ENCODE measurements at regions not wholly inside any gene's neighbourhood (a gene's known extent, or its start where the extent isn't known, plus 50 kb on each side); places are given as distances from the start of the nearest gene placed in this dataset.
A peak's percentile ranks its signal among the peaks of the same experiment; 100 is the strongest.

DNA sequence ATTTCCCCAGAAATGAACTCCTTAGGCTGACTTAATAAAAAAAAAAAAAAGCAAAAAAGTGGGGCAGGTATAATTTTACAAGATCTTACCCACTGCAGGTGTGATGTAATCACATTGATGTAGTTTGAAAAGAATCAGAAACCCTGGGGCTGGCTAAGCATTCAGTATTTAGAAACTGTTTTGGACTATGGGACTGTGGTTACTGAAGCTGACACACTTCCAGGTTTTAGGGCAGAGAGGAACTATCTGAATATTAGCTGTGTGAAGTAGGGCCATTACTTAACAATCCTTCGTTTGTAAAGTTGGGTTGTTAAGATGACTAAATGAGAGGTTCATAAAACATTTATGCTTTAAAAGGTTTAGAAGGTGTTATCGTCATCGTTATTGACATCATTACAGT is 165.3 kb downstream of the FASLG start (continued):
- TF ChIP-seq RFX5 (IDR thresholded peaks at IDR 0.05; ENCODE audit: low read depth, low read length) (no peak), POLR2A (IDR thresholded peaks at IDR 0.05; ENCODE audit: low read depth, low read length) (no peak)
- TF ChIP-seq, protein P1, sequence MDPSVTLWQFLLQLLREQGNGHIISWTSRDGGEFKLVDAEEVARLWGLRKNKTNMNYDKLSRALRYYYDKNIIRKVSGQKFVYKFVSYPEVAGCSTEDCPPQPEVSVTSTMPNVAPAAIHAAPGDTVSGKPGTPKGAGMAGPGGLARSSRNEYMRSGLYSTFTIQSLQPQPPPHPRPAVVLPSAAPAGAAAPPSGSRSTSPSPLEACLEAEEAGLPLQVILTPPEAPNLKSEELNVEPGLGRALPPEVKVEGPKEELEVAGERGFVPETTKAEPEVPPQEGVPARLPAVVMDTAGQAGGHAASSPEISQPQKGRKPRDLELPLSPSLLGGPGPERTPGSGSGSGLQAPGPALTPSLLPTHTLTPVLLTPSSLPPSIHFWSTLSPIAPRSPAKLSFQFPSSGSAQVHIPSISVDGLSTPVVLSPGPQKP (IDR thresholded peaks at IDR 0.05; ENCODE audit: borderline replicate concordance, low read depth, low read length): no peak

DNA sequence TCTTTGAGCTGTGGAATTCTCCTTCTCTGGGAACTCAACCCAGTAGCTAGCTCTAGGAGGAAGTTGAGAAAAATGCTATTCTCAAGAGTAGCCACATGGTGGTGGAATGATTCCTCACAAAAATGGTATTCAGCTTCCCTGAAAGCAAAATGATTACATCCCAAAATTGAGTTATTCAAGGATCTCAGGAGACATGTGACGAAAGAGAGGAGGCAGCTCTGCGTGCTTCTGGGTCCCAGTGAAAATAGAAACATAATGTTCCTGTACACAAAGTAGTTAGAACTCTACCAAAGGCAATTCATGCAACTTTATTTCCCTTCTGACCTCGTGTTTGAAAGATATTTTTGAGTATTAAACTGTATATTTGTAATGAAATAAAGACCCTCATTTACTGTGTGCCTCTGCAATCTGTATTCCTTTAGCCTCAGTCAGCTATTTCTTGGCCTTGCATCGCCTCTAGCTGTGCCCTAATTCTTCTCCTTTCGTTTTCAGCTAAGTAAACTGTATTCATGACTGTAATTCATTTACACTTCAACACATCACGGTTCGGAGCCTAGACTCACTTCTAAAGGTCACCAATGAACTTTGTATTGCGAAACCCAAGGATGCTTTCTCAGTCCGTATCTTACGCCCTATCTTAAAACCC is 167.3 kb downstream of the FASLG start:
- no TSS peak for BruUV-seq (replicated peaks)
- Histone ChIP-seq H3K79me1 (ENCODE audit: low read depth in 1 of 2, low read length in 2 of 2) (peaks cover 0 to 3% of the 10 kb centered on the region in 2 experiments; a peak in 1 of 4 replicates), H4K5ac (ENCODE audit: low read depth, low read length) (peak overlapping the region; percentile 63; the same call in 1 of the 2 replicates), H3K4ac (ENCODE audit: low read depth, low read length) (peak overlapping the region; percentile 93), H3K56ac (ENCODE audit: extremely low read depth, insufficient read depth, low read length) (peak overlapping the region; percentile 57; the same call in 1 of the 2 replicates), H4K8ac (ENCODE audit: low read depth in 2 of 2, low read length in 2 of 2) (peak overlapping the region; percentile 77 to 94), H4K91ac (ENCODE audit: insufficient read depth, low read depth, low read length) (peak overlapping the region; percentile 88), H3K4me1 (ENCODE audit: control insufficient read depth, insufficient read depth, low read length) (peaks cover 11% of the 10 kb centered on the region), H4K20me1 (ENCODE audit: insufficient read depth, low read length) (no peaks in the 10 kb centered on the region), H2BK5ac (ENCODE audit: low read depth, low read length, poor library complexity, severe bottlenecking) (peak overlapping the region; percentile 94), H2BK20ac (ENCODE audit: low read depth, low read length) (peak overlapping the region; percentile 92), H3K18ac (ENCODE audit: low read depth, low read length) (peak overlapping the region; percentile 91), H3K36me3 (ENCODE audit: control insufficient read depth, insufficient read depth, low read length) (no peaks in the 10 kb centered on the region), H3K9ac (ENCODE audit: low read depth, low read length) (peak overlapping the region; percentile 54; the same call in 1 of the 2 replicates), H2AFZ (replicated peaks; ENCODE audit: low read length, poor library complexity) (no peak overlapping the region), H3K9me1 (ENCODE audit: insufficient read depth, low read length) (peaks cover 12% of the 10 kb centered on the region), H3K27ac (ENCODE audit: insufficient read depth, low read length) (peak overlapping the region; percentile 76), H3K9me3 (ENCODE audit: control insufficient read depth, insufficient read depth, low read length) (no peaks in the 10 kb centered on the region; the same call in 1 of the 2 replicates), H3K27me3 (ENCODE audit: control insufficient read depth, insufficient read depth, low read length) (no peaks in the 10 kb centered on the region), H3K23ac (ENCODE audit: low read depth, low read length) (peak overlapping the region; percentile 78; the same call in 1 of the 2 replicates), H2BK120ac (ENCODE audit: low read depth, low read length) (peak overlapping the region; percentile 93), H3K14ac (replicated peaks; ENCODE audit: low read depth, low read length) (peak overlapping the region; percentile 93), H3K4me3 (ENCODE audit: insufficient read depth, low read depth, low read length) (no peak overlapping the region), H3K4me2 (ENCODE audit: low read depth, low read length) (peak overlapping the region; percentile 32; the same call in 1 of the 2 replicates), H2BK15ac (ENCODE audit: low read depth, low read length) (peak overlapping the region; percentile 71; the same call in 2 of the 3 replicates), H2AK9ac (replicated peaks; ENCODE audit: low read depth, low read length, poor library complexity) (peak overlapping the region; percentile 45), H2AK5ac (ENCODE audit: low read depth, low read length) (peak overlapping the region; percentile 90)
- intact Hi-C loops (cut with micrococcal nuclease): loop anchor here (1.0 to 5.0 kb wide), 9 partner anchors 77 to 606 kb away; no protein-coding TSS in a partner anchor
- peak; percentile 82 for ATAC-seq (ENCODE audit: low read depth)
- CTCF ChIA-PET: interaction anchor here (0.5 to 2.8 kb wide), 17 partner anchors 70 to 1249 kb away, joined by 3 to 35 read pairs (median 4); no protein-coding TSS in a partner anchor
- DNase-seq: peak; percentile 95
- POLR2A ChIA-PET (ENCODE audit: unreplicated experiment): interaction anchor here (0.8 to 1.5 kb wide), 4 partner anchors 69 to 297 kb away, joined by 4 to 9 read pairs (median 6); no protein-coding TSS in a partner anchor
- WGBS, 2 experiments (ENCODE audit: extremely low coverage in 2 of 2, insufficient read length in 1 of 2): 68% methylated on average over 5 of the region's 10 CpGs; no CpG with 5 or more reads in 1 of the 2 experiments
- dilution Hi-C loops (cut with HindIII; ENCODE audit: low sequenced_read_pairs, unreplicated experiment): no loop called here
- in situ Hi-C loops (cut with MboI; ENCODE audit: low sequenced_read_pairs): loop anchor here (5.0 to 10.0 kb wide), 2 partner anchors 84 to 589 kb away; no protein-coding TSS in a partner anchor
- peak; percentile 92 for TF ChIP-seq SMC3 (IDR thresholded peaks at IDR 0.05; ENCODE audit: low read depth, low read length)
- TF ChIP-seq CHD1 (IDR thresholded peaks at IDR 0.05; ENCODE audit: low read depth, low read length): no peak
- TF ChIP-seq MAZ (IDR thresholded peaks at IDR 0.05; ENCODE audit: borderline replicate concordance, low read depth, low read length): no peak
- TF ChIP-seq RCOR1 (IDR thresholded peaks at IDR 0.05; ENCODE audit: insufficient replicate concordance, low read length): no peak
- TF ChIP-seq, protein P2, sequence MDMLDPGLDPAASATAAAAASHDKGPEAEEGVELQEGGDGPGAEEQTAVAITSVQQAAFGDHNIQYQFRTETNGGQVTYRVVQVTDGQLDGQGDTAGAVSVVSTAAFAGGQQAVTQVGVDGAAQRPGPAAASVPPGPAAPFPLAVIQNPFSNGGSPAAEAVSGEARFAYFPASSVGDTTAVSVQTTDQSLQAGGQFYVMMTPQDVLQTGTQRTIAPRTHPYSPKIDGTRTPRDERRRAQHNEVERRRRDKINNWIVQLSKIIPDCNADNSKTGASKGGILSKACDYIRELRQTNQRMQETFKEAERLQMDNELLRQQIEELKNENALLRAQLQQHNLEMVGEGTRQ (IDR thresholded peaks at IDR 0.05; ENCODE audit: low read depth, low read length): peak; percentile 69; the same call in 1 of the 2 replicates
- no peak for TF ChIP-seq MXI1 (IDR thresholded peaks at IDR 0.05; ENCODE audit: borderline replicate concordance, low read depth, low read length)
- TF ChIP-seq RAD21 (IDR thresholded peaks at IDR 0.05; ENCODE audit: low read length): peak; percentile 94
- peak; percentile 27; the same call in 1 of the 2 replicates for TF ChIP-seq POLR2A (IDR thresholded peaks at IDR 0.05; ENCODE audit: low read depth, low read length)
- no peak for TF ChIP-seq BHLHE40 (IDR thresholded peaks at IDR 0.05; ENCODE audit: low read depth, low read length)

Measured in IMR-90 (cell line).